Posterior vena cava (tissue), 2 donors: ENCODE measurements at regions not wholly inside any gene's neighbourhood (a gene's known extent, or its start where the extent isn't known, plus 50 kb on each side); places are given as distances from the start of the nearest gene placed in this dataset.

Source experiments
- DNase-seq: peaks from one replicate; pipeline ENCODE4 v3.0.0-alpha.2; 2020; ENCODE audit warnings: low spot score
- intact Hi-C, 2 donors: fragments of 100-400 bp; cut with DNase I; formaldehyde crosslinking; loops; one replicate each; pipeline versions ENCODE4 v1.14.1 to v1.14.2; 2022 to 2023
- donor health status: DM: yes; HTN: yes; CAD: no.
- donor health status: DM: yes; HTN: yes; CAD: no.

GRCh38 chr2:136611451-136611850, 153.9 kb upstream of the THSD7B start:
- DNase-seq, result no peak
- intact Hi-C loops, result no loop called here

GRCh38 chr2:136582628-136583205, 182.6 kb upstream of the THSD7B start:
- intact Hi-C loops, result no loop called here

GRCh38 chr2:136572335-136572734, 193.0 kb upstream of the THSD7B start:
- intact Hi-C loops, result no loop called here
- DNase-seq, result no peak

More at GRCh38 chr2:136582628-136583205, 182.6 kb upstream of the THSD7B start:
- no peak for DNase-seq

GRCh38 chr2:136557203-136557602, 208.1 kb upstream of the THSD7B start:
- intact Hi-C loops, result no loop called here
- no peak for DNase-seq

GRCh38 chr2:136550181-136550580, 215.2 kb upstream of the THSD7B start:
- no peak for DNase-seq
- intact Hi-C loops, result no loop called here

- intact Hi-C loops, result no loop called here
- DNase-seq, result no peak
Measured at GRCh38 chr2:136539355-136539754, 226.0 kb upstream of the THSD7B start.

GRCh38 chr2:136538489-136538888, 226.9 kb upstream of the THSD7B start:
- no peak for DNase-seq
- intact Hi-C loops, result no loop called here

- intact Hi-C loops, result no loop called here
- DNase-seq, result no peak
Measured at GRCh38 chr2:136534811-136535210, 230.5 kb upstream of the THSD7B start.

GRCh38 chr2:136532171-136532570, 233.2 kb upstream of the THSD7B start:
- no peak for DNase-seq
- intact Hi-C loops, result no loop called here

GRCh38 chr2:136531731-136532130, 233.6 kb upstream of the THSD7B start:
- DNase-seq, result no peak
- intact Hi-C loops, result no loop called here

- intact Hi-C loops, result no loop called here
- no peak for DNase-seq
Measured at GRCh38 chr2:136530146-136530545, 235.2 kb upstream of the THSD7B start.

GRCh38 chr2:136527560-136527959, 237.8 kb upstream of the THSD7B start:
- DNase-seq, result no peak
- intact Hi-C loops, result no loop called here

GRCh38 chr2:136522724-136523123, 242.6 kb upstream of the THSD7B start:
- intact Hi-C loops, result no loop called here
- no peak for DNase-seq

GRCh38 chr2:136517716-136518115, 247.6 kb upstream of the THSD7B start:
- intact Hi-C loops, result no loop called here

GRCh38 chr2:136510244-136510643, 255.1 kb upstream of the THSD7B start:
- intact Hi-C loops, result no loop called here
- DNase-seq, result no peak

More at GRCh38 chr2:136517716-136518115, 247.6 kb upstream of the THSD7B start:
- DNase-seq, result no peak

GRCh38 chr2:136505462-136505861, 259.9 kb upstream of the THSD7B start:
- no peak for DNase-seq

GRCh38 chr2:136502660-136503059, 262.7 kb upstream of the THSD7B start:
- intact Hi-C loops, result no loop called here
- DNase-seq, result no peak

More at GRCh38 chr2:136505462-136505861, 259.9 kb upstream of the THSD7B start:
- intact Hi-C loops, result no loop called here

- intact Hi-C loops, result no loop called here
Measured at GRCh38 chr2:136497709-136498108, 267.6 kb upstream of the THSD7B start.

GRCh38 chr2:136496966-136497365, 268.4 kb upstream of the THSD7B start:
- intact Hi-C loops, result no loop called here
- DNase-seq, result no peak

More at GRCh38 chr2:136497709-136498108, 267.6 kb upstream of the THSD7B start:
- DNase-seq, result no peak

- intact Hi-C loops, result no loop called here
- no peak for DNase-seq
Measured at GRCh38 chr2:136495636-136496035, 269.7 kb upstream of the THSD7B start.

GRCh38 chr2:136492901-136493300, 272.4 kb upstream of the THSD7B start:
- intact Hi-C loops, result no loop called here
- no peak for DNase-seq

- intact Hi-C loops, result no loop called here
- DNase-seq, result no peak
Measured at GRCh38 chr2:136490100-136490499, 275.2 kb upstream of the THSD7B start.
